Right lobe of liver (tissue), 6 donors: ENCODE measurements at regions not wholly inside any gene's neighbourhood (a gene's known extent, or its start where the extent isn't known, plus 50 kb on each side); places are given as distances from the start of the nearest gene placed in this dataset.

Experiments
- ATAC-seq, 4 donors: fragments of 200-7000 bp; cut with Tn5 transposase; one replicate each; pipeline ENCODE4 v1.9.1; 2020; ENCODE audit warnings: mild to moderate bottlenecking in 4 of 4, moderate library complexity in 4 of 4
- DNase-seq, 3 donors: peaks; one replicate each; pipeline ENCODE4 v3.0.0-alpha.2; 2020
- H3K27ac ChIP-seq, 3 donors: fragments of 200-600 bp; one replicate each; pipeline ENCODE4 v1.8.0; 2022
- H3K27me3 ChIP-seq, 2 donors: fragments of 200-600 bp; one replicate each; pipeline ENCODE4 v1.8.0; 2022
- H3K36me3 ChIP-seq, 4 donors: fragments of 200-600 bp; sonication (generic) in 1 of 4; one replicate each; pipeline versions ENCODE4 v1.5.1 to v1.8.0; 2017 to 2022; ENCODE audit warnings: control low read depth in 1 of 4
- H3K4me1 ChIP-seq, 4 donors: fragments of 200-600 bp; sonication (generic) in 1 of 4; one replicate each; pipeline versions ENCODE4 v1.5.1 to v1.8.0; 2017 to 2022; ENCODE audit warnings: control low read depth in 1 of 4
- H3K4me3 ChIP-seq, 3 donors: fragments of 200-600 bp; one replicate each; pipeline ENCODE4 v1.8.0; 2022
- H3K9me3 ChIP-seq, 4 donors: fragments of 200-600 bp; sonication (generic) in 1 of 4; one replicate each; pipeline versions ENCODE4 v1.5.1 to v1.8.0; 2017 to 2022; ENCODE audit warnings: control low read depth in 1 of 4
- POLR2A ChIP-seq: fragments of 450-650 bp; IDR thresholded peaks from one replicate; pipeline ENCODE4 v1.6.1; 2017; ENCODE audit warnings: antibody characterized with exemption, mild to moderate bottlenecking
- WGBS: methylation state at CpG from one replicate; pipeline ENCODE4 v1.1.6; 2018; ENCODE audit warnings: low coverage, low lambda C conversion rate; ENCODE audit not compliant: insufficient coverage; ENCODE audit errors: missing lambda C conversion rate; 5-methylcytosine and 5-hydroxymethylcytosine counted together
- intact Hi-C, 2 donors: fragments of 100-400 bp; cut with DNase I; formaldehyde crosslinking; loops; one replicate each; pipeline versions ENCODE4 v1.11.2 to v1.14.1; 2022
- TF ChIP-seq, protein P1 (sequence below), 4 donors: fragments of 200-600 bp in 3 of 4; fragments of 450-650 bp in 1 of 4; IDR thresholded peaks; one replicate each; pipeline versions ENCODE4 v1.5.1 to v1.8.0; 2016 to 2022; ENCODE audit warnings: antibody characterized with exemption in 4 of 4, mild to moderate bottlenecking in 2 of 4
- donor health status: DM: no; HTN: yes; CAD: no.
- donor health status: DM: no; HTN: no; CAD: no.
- donor health status: DM: no; HTN: no; CAD: no.
- donor health status: DM: no; HTN: yes; CAD: no.
- donor health status: DM: no; HTN: yes; CAD: no.

- H3K4me1 ChIP-seq: no peaks in the 10 kb centered on the region
- TF ChIP-seq, protein P1, sequence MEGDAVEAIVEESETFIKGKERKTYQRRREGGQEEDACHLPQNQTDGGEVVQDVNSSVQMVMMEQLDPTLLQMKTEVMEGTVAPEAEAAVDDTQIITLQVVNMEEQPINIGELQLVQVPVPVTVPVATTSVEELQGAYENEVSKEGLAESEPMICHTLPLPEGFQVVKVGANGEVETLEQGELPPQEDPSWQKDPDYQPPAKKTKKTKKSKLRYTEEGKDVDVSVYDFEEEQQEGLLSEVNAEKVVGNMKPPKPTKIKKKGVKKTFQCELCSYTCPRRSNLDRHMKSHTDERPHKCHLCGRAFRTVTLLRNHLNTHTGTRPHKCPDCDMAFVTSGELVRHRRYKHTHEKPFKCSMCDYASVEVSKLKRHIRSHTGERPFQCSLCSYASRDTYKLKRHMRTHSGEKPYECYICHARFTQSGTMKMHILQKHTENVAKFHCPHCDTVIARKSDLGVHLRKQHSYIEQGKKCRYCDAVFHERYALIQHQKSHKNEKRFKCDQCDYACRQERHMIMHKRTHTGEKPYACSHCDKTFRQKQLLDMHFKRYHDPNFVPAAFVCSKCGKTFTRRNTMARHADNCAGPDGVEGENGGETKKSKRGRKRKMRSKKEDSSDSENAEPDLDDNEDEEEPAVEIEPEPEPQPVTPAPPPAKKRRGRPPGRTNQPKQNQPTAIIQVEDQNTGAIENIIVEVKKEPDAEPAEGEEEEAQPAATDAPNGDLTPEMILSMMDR (IDR thresholded peaks at IDR 0.05): no peak
- no peak for TF ChIP-seq POLR2A
- intact Hi-C loops: no loop called here
- ATAC-seq (no peak), DNase-seq (no peak)
- no peaks in the 10 kb centered on the region for H3K27me3 ChIP-seq
- 50% methylated on average over 3 of the region's 3 CpGs for WGBS
- H3K9me3 ChIP-seq: no peaks in the 10 kb centered on the region
- no peak overlapping the region for H3K4me3 ChIP-seq
- no peak overlapping the region for H3K27ac ChIP-seq
- no peaks in the 10 kb centered on the region for H3K36me3 ChIP-seq
Observed at GRCh38 chr2:195450552-195451113, 206.4 kb upstream of the SLC39A10 start.

GRCh38 chr2:195447323-195447975 is 209.6 kb upstream of the SLC39A10 start:
- TF ChIP-seq POLR2A: no peak
- ATAC-seq (no peak), DNase-seq (no peak)
- no peaks in the 10 kb centered on the region for H3K4me1 ChIP-seq
- H3K27me3 ChIP-seq: no peaks in the 10 kb centered on the region
- H3K4me3 ChIP-seq: no peak overlapping the region
- no peaks in the 10 kb centered on the region for H3K9me3 ChIP-seq
- intact Hi-C loops: no loop called here
- WGBS: 62% methylated on average over 5 of the region's 5 CpGs
- H3K27ac ChIP-seq: no peak overlapping the region
- H3K36me3 ChIP-seq: no peaks in the 10 kb centered on the region

DNA sequence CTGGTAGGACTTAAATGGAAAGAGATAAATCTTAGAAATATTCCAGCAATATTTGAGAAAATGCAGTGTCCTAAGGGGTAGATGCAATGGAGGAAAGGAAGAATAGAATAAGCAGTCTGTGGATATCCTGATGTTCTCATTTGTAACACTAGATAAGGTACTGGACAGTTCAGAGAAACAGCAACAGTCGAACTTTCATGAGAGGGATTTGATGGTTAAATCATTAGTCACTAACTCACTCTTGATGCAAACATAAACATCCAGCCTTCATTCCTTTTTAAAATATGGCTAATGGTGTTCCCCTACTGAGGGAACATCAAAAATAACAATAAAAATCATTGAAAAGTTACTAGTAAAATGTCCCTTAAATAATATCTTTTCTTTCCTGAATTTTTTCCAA is 211.4 kb upstream of the SLC39A10 start:
- Histone ChIP-seq H3K4me1 (no peaks in the 10 kb centered on the region), H3K27me3 (no peaks in the 10 kb centered on the region), H3K9me3 (no peaks in the 10 kb centered on the region), H3K27ac (no peak overlapping the region), H3K4me3 (no peak overlapping the region), H3K36me3 (no peaks in the 10 kb centered on the region)
- intact Hi-C loops: no loop called here
- TF ChIP-seq, protein P1 (IDR thresholded peaks at IDR 0.05): no peak
- TF ChIP-seq POLR2A: no peak
- no peak for ATAC-seq
- WGBS: 50% methylated on average over 1 of the region's 1 CpG
- no peak for DNase-seq

DNA sequence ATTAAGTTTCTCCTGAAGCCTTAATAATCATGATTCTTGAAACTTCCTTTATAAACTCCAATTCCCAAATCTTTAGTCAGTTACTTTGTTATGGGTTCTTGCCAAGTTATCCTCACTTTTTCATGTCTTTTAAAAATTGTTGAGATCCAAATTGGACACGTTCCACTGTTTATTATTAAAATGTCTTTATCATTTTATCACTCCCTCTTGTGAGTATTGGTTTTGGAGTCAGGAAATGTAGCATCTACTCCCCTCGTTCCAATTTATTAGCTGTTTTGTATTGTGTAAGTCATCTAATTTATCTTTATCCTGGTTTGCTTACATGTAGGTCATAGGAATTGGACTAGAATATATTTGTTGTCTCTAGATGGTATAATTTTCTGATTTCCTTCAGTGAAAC is 213.1 kb upstream of the SLC39A10 start:
- no peaks in the 10 kb centered on the region for H3K27me3 ChIP-seq
- no peaks in the 10 kb centered on the region for H3K9me3 ChIP-seq
- no peak overlapping the region for H3K4me3 ChIP-seq
- no peaks in the 10 kb centered on the region for H3K4me1 ChIP-seq
- H3K27ac ChIP-seq: no peak overlapping the region
- TF ChIP-seq POLR2A: no peak
- TF ChIP-seq, protein P1 (IDR thresholded peaks at IDR 0.05): no peak
- 28% methylated on average over 2 of the region's 2 CpGs for WGBS
- DNase-seq (no peak), ATAC-seq (no peak)
- intact Hi-C loops: no loop called here
- no peaks in the 10 kb centered on the region for H3K36me3 ChIP-seq

DNA sequence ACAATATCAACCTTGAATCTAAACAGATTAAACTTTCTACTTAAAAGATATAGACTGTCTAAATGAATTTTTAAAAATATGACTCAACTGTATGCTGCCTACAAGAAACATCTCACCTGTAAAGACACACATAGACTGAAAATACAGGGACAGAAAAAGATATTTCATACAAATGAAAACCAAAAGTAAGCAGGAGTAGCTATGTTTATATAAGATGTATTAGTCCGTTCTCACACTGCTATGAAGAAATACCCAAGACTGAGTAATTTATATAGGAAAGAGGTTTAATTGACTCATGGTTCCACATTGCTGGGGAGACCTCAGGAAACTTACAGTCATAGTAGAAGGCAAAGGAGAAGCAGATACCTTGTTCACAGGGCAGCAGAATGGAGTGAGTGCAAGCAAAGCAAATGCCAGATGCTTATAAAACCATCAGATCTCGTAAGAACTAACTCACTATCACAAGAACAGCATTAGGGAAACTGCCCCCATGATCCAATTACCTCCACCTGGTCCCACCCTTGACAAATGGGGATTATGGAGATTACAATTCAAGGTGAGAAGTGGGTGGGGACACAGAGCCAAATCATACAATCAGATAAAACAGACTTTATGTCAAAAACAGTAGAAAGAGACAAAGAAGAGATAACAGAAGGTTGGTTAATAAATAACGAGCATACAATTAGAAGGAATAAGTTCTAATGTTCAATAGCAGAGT is 214.4 kb upstream of the SLC39A10 start:
- no peaks in the 10 kb centered on the region for H3K27me3 ChIP-seq
- no peaks in the 10 kb centered on the region for H3K4me1 ChIP-seq
- H3K4me3 ChIP-seq: no peak overlapping the region
- no peak overlapping the region for H3K27ac ChIP-seq
- no peaks in the 10 kb centered on the region for H3K36me3 ChIP-seq
- intact Hi-C loops: no loop called here
- 28% methylated on average over 3 of the region's 3 CpGs for WGBS
- DNase-seq (no peak), ATAC-seq (no peak)
- TF ChIP-seq, protein P1 (IDR thresholded peaks at IDR 0.05): no peak
- no peaks in the 10 kb centered on the region for H3K9me3 ChIP-seq
